BLaER1 (cell line): ENCODE measurements at regions not wholly inside any gene's neighbourhood (a gene's known extent, or its start where the extent isn't known, plus 50 kb on each side); places are given as distances from the start of the nearest gene placed in this dataset.
A peak's percentile ranks its signal among the peaks of the same experiment; 100 is the strongest.

Source experiments
- H3K27ac ChIP-seq: shearing (Covaris generic); formaldehyde crosslinking; 2 replicates; pipeline ENCODE4 v1.8.1; 2022
- H3K27me3 ChIP-seq: shearing (Covaris generic); formaldehyde crosslinking; 2 replicates; pipeline ENCODE4 v1.8.1; 2022
- H3K36me3 ChIP-seq: shearing (Covaris generic); formaldehyde crosslinking; 2 replicates; pipeline ENCODE4 v1.8.1; 2022
- H3K4me1 ChIP-seq: shearing (Covaris generic); formaldehyde crosslinking; 2 replicates; pipeline ENCODE4 v1.8.1; 2022
- H3K4me2 ChIP-seq: shearing (Covaris generic); formaldehyde crosslinking; 2 replicates; pipeline ENCODE4 v1.8.1; 2022
- H3K4me3 ChIP-seq: shearing (Covaris generic); formaldehyde crosslinking; 2 replicates; pipeline ENCODE4 v1.8.1; 2022
- H3K9ac ChIP-seq: shearing (Covaris generic); formaldehyde crosslinking; 2 replicates; pipeline ENCODE4 v1.8.1; 2022
- H3K9me3 ChIP-seq: shearing (Covaris generic); formaldehyde crosslinking; 2 replicates; pipeline ENCODE4 v1.8.1; 2022
- H4K20me1 ChIP-seq: shearing (Covaris generic); formaldehyde crosslinking; 2 replicates; pipeline ENCODE4 v1.8.1; 2022
- Cebpa-rat ChIP-seq: shearing (Covaris generic); IDR thresholded peaks from 2 replicates; pipeline ENCODE4 v1.8.1; 2022

DNA sequence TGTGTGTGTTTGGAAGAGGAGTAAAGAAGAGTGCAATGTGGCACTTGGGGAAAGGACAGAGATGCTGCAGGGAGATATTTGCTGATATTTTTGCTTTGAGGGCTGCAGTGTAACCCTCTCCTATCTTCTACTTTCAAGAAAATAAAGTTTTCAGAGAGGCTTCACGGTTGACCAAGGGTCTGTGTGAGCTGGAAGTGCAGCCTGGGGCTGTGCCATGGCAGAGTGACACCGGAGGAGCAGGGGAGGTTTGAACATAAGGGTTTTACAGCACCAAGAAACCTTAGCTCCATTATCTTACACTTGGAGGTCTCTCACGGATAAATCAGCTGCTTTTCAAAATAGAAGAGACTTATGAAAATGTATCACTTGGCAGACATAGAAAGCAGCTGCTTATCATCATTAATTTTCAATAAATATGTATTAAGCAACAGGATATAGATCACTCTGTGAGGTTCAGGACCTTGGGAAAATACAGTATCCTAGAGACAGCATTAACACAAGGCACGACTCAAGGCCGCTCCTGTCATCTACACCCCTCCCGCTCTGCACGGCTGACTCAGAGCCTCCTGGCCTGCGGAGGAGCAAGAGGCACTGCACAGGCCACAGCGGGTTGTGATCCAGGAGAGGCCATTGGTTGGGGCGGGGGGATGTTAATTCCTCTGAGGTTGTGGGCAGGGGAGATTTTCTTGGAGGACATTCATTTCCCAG, 127.8 kb downstream of the COPS8 start:
- Histone ChIP-seq H3K4me3 (no peak overlapping the region), H3K4me2 (no peak overlapping the region), H4K20me1 (no peaks in the 10 kb centered on the region), H3K36me3 (no peaks in the 10 kb centered on the region), H3K27ac (no peak overlapping the region), H3K4me1 (no peaks in the 10 kb centered on the region), H3K27me3 (no peaks in the 10 kb centered on the region), H3K9me3 (peaks cover 7% of the 10 kb centered on the region), H3K9ac (no peak overlapping the region)
- TF ChIP-seq Cebpa-rat: no peak

DNA sequence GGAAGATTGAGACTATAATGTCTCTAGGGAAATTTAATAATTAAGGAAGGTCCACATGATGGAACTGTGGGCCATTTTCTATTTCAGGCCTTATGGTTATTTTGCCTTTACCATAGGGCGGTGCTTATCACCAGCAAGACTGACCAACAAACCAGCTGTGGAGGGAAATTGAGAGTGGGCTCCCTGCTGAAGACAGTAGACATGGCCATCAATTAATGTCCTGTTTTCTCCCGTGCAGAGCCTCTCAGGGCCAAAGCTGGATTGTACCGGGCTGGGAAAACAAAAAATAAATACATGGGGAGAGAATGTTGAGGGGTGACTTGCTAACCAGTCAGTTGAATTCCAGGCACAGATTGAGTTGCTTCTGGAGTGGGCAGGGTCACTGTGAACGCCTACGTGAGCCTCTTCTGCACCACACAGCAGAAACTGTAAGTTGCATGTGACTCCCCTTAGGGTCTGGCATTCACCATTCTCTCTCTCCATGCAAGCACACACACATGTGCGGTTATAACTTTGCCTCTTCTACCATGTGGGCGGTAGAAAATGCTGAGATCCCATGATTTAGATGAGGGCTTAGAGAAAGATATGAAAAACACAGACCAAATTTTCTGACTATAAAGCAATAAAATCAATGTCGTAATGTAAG, 128.5 kb downstream of the COPS8 start:
- Histone ChIP-seq H3K36me3 (no peaks in the 10 kb centered on the region), H3K9me3 (peaks cover 7% of the 10 kb centered on the region), H3K4me3 (no peak overlapping the region), H4K20me1 (no peaks in the 10 kb centered on the region), H3K4me1 (no peaks in the 10 kb centered on the region), H3K27ac (no peak overlapping the region), H3K9ac (no peak overlapping the region), H3K27me3 (no peaks in the 10 kb centered on the region), H3K4me2 (no peak overlapping the region)
- TF ChIP-seq Cebpa-rat: no peak

DNA sequence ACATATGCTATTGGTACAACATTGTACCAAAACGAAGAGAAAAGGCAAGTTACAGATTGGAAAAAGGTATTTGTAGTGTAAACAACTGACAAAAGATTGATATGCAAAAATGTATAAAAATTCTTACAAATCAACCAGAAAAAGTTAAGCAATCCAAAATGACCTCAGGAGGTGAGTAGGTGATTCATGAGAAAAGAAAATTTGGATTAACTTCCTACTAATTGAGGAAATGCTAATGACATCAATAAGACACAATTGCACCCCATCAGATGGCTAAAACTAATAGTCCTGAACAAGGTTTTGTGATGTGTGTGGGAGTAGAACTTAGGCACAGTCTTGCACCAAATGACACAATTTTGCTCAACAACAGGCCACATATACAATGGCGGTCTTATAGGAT, 129.3 kb downstream of the COPS8 start:
- H3K4me1 ChIP-seq: no peaks in the 10 kb centered on the region
- no peaks in the 10 kb centered on the region for H3K36me3 ChIP-seq
- no peak overlapping the region for H3K4me3 ChIP-seq
- no peaks in the 10 kb centered on the region for H4K20me1 ChIP-seq
- no peak overlapping the region for H3K27ac ChIP-seq
- no peak overlapping the region for H3K9ac ChIP-seq
- TF ChIP-seq Cebpa-rat: no peak
- H3K9me3 ChIP-seq: peaks cover 7% of the 10 kb centered on the region
- no peaks in the 10 kb centered on the region for H3K27me3 ChIP-seq
- H3K4me2 ChIP-seq: no peak overlapping the region

DNA sequence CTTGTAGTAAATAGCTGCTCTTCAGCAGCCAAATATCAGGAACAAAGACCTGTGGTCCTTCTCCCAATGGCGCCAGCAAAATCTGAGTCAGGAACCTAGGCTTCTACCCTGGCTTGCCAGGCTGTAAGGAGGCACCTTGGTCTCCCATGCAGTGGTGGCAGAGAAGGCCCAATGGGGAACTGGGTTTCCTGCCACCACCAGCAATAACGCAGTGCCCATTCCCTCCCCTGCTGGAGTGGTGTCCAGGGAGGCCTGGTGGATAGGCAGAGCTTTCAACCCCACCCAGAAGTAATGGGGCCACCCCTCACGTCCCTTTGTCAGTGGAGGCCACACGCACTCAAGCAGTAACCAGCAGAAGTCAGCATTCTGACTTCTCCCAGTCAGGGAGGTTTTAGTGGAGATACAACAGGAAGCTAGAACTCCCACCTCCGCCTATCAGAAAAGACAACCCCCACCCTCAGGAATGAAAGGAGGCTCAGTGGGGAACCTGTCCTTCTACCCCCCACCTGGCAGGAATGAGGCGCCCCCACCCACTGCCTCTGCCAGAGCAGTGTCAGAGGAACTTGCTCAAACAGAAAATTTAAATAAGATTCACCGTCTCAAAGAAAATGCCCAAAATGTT, 132.4 kb downstream of the COPS8 start:
- Histone ChIP-seq H3K27ac (no peak overlapping the region), H3K9ac (no peak overlapping the region), H3K4me2 (no peak overlapping the region), H3K36me3 (no peaks in the 10 kb centered on the region), H3K9me3 (peaks cover 7% of the 10 kb centered on the region), H3K27me3 (no peaks in the 10 kb centered on the region), H3K4me3 (no peak overlapping the region), H4K20me1 (no peaks in the 10 kb centered on the region), H3K4me1 (peaks cover 19% of the 10 kb centered on the region)
- TF ChIP-seq Cebpa-rat: no peak

DNA sequence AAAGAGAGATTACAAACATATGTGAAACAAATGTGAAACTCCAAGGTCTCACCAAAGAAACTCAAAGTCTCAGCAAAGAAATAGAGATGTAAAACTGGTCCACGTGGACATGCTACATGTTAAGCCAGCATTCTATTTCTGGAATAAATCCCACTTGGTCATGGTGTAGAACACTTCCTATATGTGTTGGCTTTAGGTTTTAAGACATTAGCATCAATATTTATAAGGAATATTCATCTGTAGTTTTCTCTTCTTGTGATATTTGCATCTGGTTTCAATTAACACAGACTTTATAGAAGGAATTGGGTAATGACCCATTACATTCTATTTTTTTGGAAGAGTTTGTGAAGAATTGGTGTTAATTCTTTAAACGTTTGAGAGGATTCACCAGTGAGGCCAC, 133.1 kb downstream of the COPS8 start:
- no peak for TF ChIP-seq Cebpa-rat
- no peak overlapping the region for H3K27ac ChIP-seq
- no peak overlapping the region for H3K4me2 ChIP-seq
- H3K4me3 ChIP-seq: no peak overlapping the region
- peaks cover 7% of the 10 kb centered on the region for H3K9me3 ChIP-seq
- H4K20me1 ChIP-seq: no peaks in the 10 kb centered on the region
- peaks cover 26% of the 10 kb centered on the region for H3K4me1 ChIP-seq
- no peaks in the 10 kb centered on the region for H3K27me3 ChIP-seq
- H3K9ac ChIP-seq: no peak overlapping the region
- no peaks in the 10 kb centered on the region for H3K36me3 ChIP-seq

DNA sequence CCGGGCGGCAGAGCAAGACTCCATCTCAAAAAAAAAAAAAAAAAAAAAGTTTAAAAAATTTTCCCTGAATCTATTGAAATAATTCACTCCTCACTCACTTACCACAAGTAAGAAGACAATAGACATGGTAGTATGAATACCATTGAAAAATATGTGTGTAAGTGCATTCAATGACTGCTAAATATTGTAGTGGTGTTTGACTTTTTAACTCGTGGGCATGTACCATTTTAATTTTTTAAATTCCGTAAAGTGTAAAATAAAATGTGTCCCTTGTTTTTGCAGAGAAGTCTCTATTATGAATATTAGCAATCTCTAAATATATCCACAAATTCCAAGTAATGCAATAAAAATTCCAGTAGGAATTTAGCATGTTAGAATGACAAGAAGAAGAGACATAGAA, 134.1 kb downstream of the COPS8 start:
- Histone ChIP-seq H3K4me2 (no peak overlapping the region), H3K9me3 (peaks cover 7% of the 10 kb centered on the region), H3K4me1 (peaks cover 27% of the 10 kb centered on the region), H3K4me3 (no peak overlapping the region), H3K27me3 (no peaks in the 10 kb centered on the region), H4K20me1 (no peaks in the 10 kb centered on the region), H3K27ac (no peak overlapping the region), H3K9ac (no peak overlapping the region), H3K36me3 (no peaks in the 10 kb centered on the region)
- TF ChIP-seq Cebpa-rat: no peak

DNA sequence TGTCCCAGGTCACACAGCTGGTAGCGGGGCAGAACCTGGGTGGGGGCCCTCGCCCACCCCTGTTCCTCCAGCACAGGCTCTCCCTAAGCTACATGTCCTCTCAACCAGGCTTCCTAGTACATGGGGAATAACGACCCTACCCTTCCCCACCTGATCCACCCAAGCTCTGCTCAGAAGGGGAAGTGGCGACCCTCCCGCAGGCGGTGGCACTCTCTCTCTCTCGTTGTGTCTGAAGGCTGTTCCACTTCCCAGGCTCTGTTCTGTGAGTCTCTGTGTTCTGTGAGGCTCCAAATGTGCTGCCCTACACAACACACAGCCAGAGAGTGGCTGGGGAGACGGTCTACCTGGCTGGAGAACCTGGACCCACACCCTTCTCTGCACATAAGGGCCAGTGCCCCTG, 135.8 kb downstream of the COPS8 start:
- no peaks in the 10 kb centered on the region for H3K36me3 ChIP-seq
- peaks cover 7% of the 10 kb centered on the region for H3K9me3 ChIP-seq
- H3K27me3 ChIP-seq: no peaks in the 10 kb centered on the region
- no peak overlapping the region for H3K4me3 ChIP-seq
- H4K20me1 ChIP-seq: no peaks in the 10 kb centered on the region
- no peak overlapping the region for H3K9ac ChIP-seq
- no peak overlapping the region for H3K27ac ChIP-seq
- TF ChIP-seq Cebpa-rat: no peak
- H3K4me1 ChIP-seq: peaks cover 27% of the 10 kb centered on the region
- H3K4me2 ChIP-seq: no peak overlapping the region

DNA sequence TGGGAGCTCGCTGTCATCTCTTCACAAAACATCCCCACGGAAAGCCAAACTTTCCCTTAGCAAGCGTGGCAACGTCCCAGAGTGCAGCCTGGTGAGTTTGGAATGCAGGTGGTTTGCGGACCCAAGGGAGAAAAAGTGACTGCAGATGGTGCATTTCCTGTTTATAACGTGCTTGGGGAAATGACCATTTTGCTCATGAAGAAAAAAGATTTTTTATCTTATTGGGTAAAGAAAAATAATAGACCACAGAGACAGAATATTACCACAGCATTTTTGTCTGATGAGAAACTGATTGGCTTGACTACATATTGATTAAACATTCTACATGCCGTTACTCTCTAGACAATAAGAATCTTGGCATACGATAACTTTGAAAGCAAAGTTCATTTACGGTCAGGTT, 136.5 kb downstream of the COPS8 start:
- Histone ChIP-seq H3K27me3 (no peaks in the 10 kb centered on the region), H4K20me1 (no peaks in the 10 kb centered on the region), H3K4me3 (no peak overlapping the region), H3K9ac (no peak overlapping the region), H3K27ac (no peak overlapping the region), H3K9me3 (peaks cover 1% of the 10 kb centered on the region), H3K4me1 (peaks cover 27% of the 10 kb centered on the region), H3K36me3 (no peaks in the 10 kb centered on the region), H3K4me2 (peak overlapping the region; percentile 33)
- TF ChIP-seq Cebpa-rat: no peak

DNA sequence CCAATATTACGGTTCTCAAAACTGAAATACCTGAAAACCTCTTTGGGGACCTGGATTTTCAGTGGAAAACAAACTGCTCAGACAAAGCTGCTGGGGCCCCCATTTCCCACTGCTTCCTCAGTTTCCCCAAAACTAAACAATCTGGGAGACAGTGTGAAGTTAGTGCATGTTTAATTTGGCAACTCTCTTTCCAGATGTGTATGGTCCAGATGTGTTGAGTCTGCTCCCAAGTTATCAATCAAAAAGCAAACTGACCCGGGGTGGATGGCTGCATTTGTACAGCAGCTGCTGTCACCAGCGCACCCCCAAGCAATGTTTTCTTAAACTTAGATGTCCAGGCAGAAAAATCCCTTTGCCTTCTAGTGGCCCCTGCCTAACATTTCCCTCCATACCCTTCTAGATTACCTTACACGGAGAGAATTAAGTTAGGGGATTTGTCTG, 136.9 kb downstream of the COPS8 start:
- no peak for TF ChIP-seq Cebpa-rat
- Histone ChIP-seq H3K4me1 (peaks cover 27% of the 10 kb centered on the region), H3K4me3 (no peak overlapping the region), H3K27me3 (no peaks in the 10 kb centered on the region), H3K27ac (no peak overlapping the region), H3K9me3 (no peaks in the 10 kb centered on the region), H3K36me3 (no peaks in the 10 kb centered on the region), H4K20me1 (no peaks in the 10 kb centered on the region), H3K9ac (no peak overlapping the region), H3K4me2 (peak overlapping the region; percentile 33; the same call in 1 of the 2 replicates)

DNA sequence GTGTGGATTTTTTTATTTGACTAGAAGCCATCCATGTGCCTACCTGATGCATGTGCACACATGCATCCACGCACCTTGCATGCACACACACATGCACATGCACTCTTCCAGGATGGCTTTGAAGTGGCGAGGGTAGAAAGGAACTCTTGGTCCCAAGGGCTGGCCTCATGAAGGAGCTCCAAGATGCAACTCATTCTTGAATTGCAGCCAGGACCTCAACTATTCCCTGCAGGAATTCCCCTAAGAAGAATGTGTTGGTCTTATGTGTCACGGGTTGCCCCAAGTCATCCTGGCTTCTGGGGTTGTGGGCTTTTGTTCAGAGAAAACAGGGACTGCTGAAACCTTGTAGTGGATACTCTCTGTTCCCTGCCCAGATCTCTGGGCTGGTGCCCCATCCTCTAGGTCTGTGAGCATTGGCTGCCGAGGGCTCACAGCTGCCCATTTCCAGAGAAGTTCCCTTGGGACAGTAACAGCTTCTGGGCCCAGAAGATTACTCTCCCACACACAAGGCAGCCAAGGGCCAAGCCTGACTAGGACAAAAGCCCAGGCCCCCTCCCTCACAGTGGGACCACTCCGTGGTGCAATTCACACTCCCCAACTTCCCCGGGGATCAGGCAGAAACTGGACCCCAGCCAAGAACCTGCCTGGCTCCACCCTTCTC, 137.6 kb downstream of the COPS8 start:
- Histone ChIP-seq H3K9ac (no peak overlapping the region), H3K4me3 (no peak overlapping the region), H3K27ac (no peak overlapping the region), H3K36me3 (no peaks in the 10 kb centered on the region), H3K27me3 (no peaks in the 10 kb centered on the region), H4K20me1 (no peaks in the 10 kb centered on the region), H3K9me3 (no peaks in the 10 kb centered on the region), H3K4me2 (peak overlapping the region; percentile 33), H3K4me1 (peaks cover 27% of the 10 kb centered on the region)
- TF ChIP-seq Cebpa-rat: no peak
